GM12878 (cell line): ENCODE measurements at regions not wholly inside any gene's neighbourhood (a gene's known extent, or its start where the extent isn't known, plus 50 kb on each side); places are given as distances from the start of the nearest gene placed in this dataset.

Source experiments
- ATAC-seq: fragments of 200-7000 bp; cut with Tn5 transposase; 3 replicates; pipeline ENCODE4 v1.9.1; 2020; ENCODE audit warnings: mild to moderate bottlenecking, moderate library complexity
- BruUV-seq: library from RNA; stranded (reverse); fragments of 400-500 nt; replicated peaks from 2 replicates; lab custom pipeline; 2021; lab: Mats Ljungman, UMichigan
- CTCF ChIA-PET: fragments of 300-600 bp; sonication (Branson Sonifier 250); formaldehyde crosslinking; extraction: SDS; loops from one replicate; lab custom pipeline; 2021; ENCODE audit warnings: inconsistent platforms; lab: Yijun Ruan, JAX
- POLR2A ChIA-PET: fragments of 350-600 bp; formaldehyde crosslinking; extraction: SDS; loops from one replicate; lab custom pipeline; 2021; ENCODE audit warnings: inconsistent platforms; lab: Charles Lee
- RAD21 ChIA-PET: fragments of 300-600 bp; sonication (Branson Sonifier 250); formaldehyde crosslinking; loops from one replicate; lab custom pipeline; 2023; ENCODE audit warnings: antibody characterized with exemption; ENCODE audit not compliant: unreplicated experiment; lab: Charles Lee
- SMC1A ChIA-PET: fragments of 300-600 bp; sonication (Branson Sonifier 250); formaldehyde crosslinking; loops from one replicate; lab custom pipeline; 2023; ENCODE audit not compliant: unreplicated experiment, uncharacterized antibody; lab: Charles Lee
- DNase-seq: peaks from one replicate; pipeline ENCODE4 v3.0.0-alpha.2; 2011; ENCODE audit warnings: low read depth, low spot score
- FAIRE-seq: peaks from 3 replicates; lab custom pipeline; 2011; peaks lifted over from hg19 to GRCh38; lab: Jason Lieb, UNC
- H2AFZ ChIP-seq: 2 replicates; pipeline ENCODE4 v1.6.0; 2011; ENCODE audit warnings: low read depth, low read length, control low read depth; ENCODE audit not compliant: control insufficient read depth
- H3K27ac ChIP-seq: 2 replicates; pipeline ENCODE4 v1.5.1; 2011; ENCODE audit warnings: control low read depth; ENCODE audit not compliant: control insufficient read depth, insufficient read depth
- H3K27me3 ChIP-seq, 2 experiments: replicated peaks in 1 of 2; 2 replicates each; pipeline versions ENCODE4 v1.6.0 to v1.6.1; 2011; ENCODE audit warnings: low read length in 1 of 2; ENCODE audit not compliant: control insufficient read depth in 2 of 2, insufficient read depth in 2 of 2
- H3K36me3 ChIP-seq, 2 experiments: 2 replicates each; pipeline ENCODE4 v1.5.1; 2011; ENCODE audit warnings: low read length in 1 of 2; ENCODE audit not compliant: control insufficient read depth in 2 of 2, insufficient read depth in 2 of 2
- H3K4me1 ChIP-seq: 2 replicates; pipeline ENCODE4 v1.6.1; 2011; ENCODE audit warnings: mild to moderate bottlenecking, low read length, moderate library complexity, mixed read lengths; ENCODE audit not compliant: control insufficient read depth, insufficient read depth
- H3K4me2 ChIP-seq: 2 replicates; pipeline ENCODE4 v1.6.0; 2011; ENCODE audit warnings: control low read depth; ENCODE audit not compliant: control insufficient read depth, insufficient read depth
- H3K4me3 ChIP-seq: fragments of 200-600 bp; sonication (generic); 2 replicates; pipeline ENCODE4 v1.5.1; 2016
- H3K79me2 ChIP-seq: 2 replicates; pipeline ENCODE4 v1.6.0; 2011; ENCODE audit warnings: low read length; ENCODE audit not compliant: control insufficient read depth, insufficient read depth
- H3K9ac ChIP-seq: 2 replicates; pipeline ENCODE4 v1.8.0; 2011; ENCODE audit warnings: low read length, control low read depth, mixed read lengths; ENCODE audit not compliant: control insufficient read depth, insufficient read depth
- H3K9me3 ChIP-seq: replicated peaks from 3 replicates; pipeline ENCODE4 v1.5.1; 2011; ENCODE audit warnings: mild to moderate bottlenecking, low read length; ENCODE audit not compliant: control insufficient read depth, insufficient read depth
- H4K20me1 ChIP-seq: 2 replicates; pipeline ENCODE4 v1.6.0; 2011; ENCODE audit not compliant: control insufficient read depth, insufficient read depth
- BHLHE40 ChIP-seq, 2 experiments: fragments of 450-650 bp in 1 of 2; IDR thresholded peaks; 2 replicates each; pipeline ENCODE4 v1.6.1; 2011 to 2017; ENCODE audit warnings: low read depth in 2 of 2, borderline replicate concordance in 1 of 2, improper control_type of control experiment in 1 of 2, low read length in 1 of 2, mild to moderate bottlenecking in 1 of 2
- CREB1 ChIP-seq: IDR thresholded peaks from 2 replicates; pipeline ENCODE4 v1.6.1; 2012; ENCODE audit warnings: low read depth, mild to moderate bottlenecking, inconsistent platforms
- ZNF207 ChIP-seq: fragments of 450-650 bp; IDR thresholded peaks from 2 replicates; pipeline ENCODE4 v1.6.1; 2014; ENCODE audit warnings: antibody characterized with exemption, mild to moderate bottlenecking, borderline replicate concordance
- ZSCAN29 ChIP-seq: fragments of 450-650 bp; IDR thresholded peaks from 2 replicates; pipeline ENCODE4 v1.6.1; 2017; ENCODE audit warnings: mild to moderate bottlenecking, moderate library complexity
- WGBS: methylation state at CpG from one replicate; pipeline ENCODE4 v1.1.6; 2016; ENCODE audit warnings: low lambda C conversion rate; ENCODE audit not compliant: insufficient replicate concordance, insufficient coverage; ENCODE audit errors: missing lambda C conversion rate; 5-methylcytosine and 5-hydroxymethylcytosine counted together
- in situ Hi-C: fragments of 300-500 bp; cut with MboI; formaldehyde crosslinking; loops from 9 replicates; pipeline ENCODE4 v1.14.3; 2018; ENCODE audit warnings: mixed read lengths
- intact Hi-C: fragments of 100-400 bp; cut with micrococcal nuclease; formaldehyde crosslinking; loops from one replicate; pipeline ENCODE4 v1.14.2; 2022; ENCODE audit not compliant: unreplicated experiment
- TF ChIP-seq, protein P1 (sequence below): IDR thresholded peaks from 2 replicates; pipeline ENCODE4 v1.6.1; 2012; ENCODE audit warnings: mild to moderate bottlenecking, low read depth, low read length
- TF ChIP-seq, protein P2 (sequence below): IDR thresholded peaks from 2 replicates; pipeline ENCODE4 v1.6.1; 2011; ENCODE audit warnings: mild to moderate bottlenecking, low read depth, low read length, moderate library complexity; ENCODE audit not compliant: insufficient replicate concordance

GRCh38 chr2:236688157-236688556 lies 118.5 kb downstream of the ACKR3 start (continued):
- TF ChIP-seq, protein P1, sequence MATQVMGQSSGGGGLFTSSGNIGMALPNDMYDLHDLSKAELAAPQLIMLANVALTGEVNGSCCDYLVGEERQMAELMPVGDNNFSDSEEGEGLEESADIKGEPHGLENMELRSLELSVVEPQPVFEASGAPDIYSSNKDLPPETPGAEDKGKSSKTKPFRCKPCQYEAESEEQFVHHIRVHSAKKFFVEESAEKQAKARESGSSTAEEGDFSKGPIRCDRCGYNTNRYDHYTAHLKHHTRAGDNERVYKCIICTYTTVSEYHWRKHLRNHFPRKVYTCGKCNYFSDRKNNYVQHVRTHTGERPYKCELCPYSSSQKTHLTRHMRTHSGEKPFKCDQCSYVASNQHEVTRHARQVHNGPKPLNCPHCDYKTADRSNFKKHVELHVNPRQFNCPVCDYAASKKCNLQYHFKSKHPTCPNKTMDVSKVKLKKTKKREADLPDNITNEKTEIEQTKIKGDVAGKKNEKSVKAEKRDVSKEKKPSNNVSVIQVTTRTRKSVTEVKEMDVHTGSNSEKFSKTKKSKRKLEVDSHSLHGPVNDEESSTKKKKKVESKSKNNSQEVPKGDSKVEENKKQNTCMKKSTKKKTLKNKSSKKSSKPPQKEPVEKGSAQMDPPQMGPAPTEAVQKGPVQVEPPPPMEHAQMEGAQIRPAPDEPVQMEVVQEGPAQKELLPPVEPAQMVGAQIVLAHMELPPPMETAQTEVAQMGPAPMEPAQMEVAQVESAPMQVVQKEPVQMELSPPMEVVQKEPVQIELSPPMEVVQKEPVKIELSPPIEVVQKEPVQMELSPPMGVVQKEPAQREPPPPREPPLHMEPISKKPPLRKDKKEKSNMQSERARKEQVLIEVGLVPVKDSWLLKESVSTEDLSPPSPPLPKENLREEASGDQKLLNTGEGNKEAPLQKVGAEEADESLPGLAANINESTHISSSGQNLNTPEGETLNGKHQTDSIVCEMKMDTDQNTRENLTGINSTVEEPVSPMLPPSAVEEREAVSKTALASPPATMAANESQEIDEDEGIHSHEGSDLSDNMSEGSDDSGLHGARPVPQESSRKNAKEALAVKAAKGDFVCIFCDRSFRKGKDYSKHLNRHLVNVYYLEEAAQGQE, result no peak

DNA sequence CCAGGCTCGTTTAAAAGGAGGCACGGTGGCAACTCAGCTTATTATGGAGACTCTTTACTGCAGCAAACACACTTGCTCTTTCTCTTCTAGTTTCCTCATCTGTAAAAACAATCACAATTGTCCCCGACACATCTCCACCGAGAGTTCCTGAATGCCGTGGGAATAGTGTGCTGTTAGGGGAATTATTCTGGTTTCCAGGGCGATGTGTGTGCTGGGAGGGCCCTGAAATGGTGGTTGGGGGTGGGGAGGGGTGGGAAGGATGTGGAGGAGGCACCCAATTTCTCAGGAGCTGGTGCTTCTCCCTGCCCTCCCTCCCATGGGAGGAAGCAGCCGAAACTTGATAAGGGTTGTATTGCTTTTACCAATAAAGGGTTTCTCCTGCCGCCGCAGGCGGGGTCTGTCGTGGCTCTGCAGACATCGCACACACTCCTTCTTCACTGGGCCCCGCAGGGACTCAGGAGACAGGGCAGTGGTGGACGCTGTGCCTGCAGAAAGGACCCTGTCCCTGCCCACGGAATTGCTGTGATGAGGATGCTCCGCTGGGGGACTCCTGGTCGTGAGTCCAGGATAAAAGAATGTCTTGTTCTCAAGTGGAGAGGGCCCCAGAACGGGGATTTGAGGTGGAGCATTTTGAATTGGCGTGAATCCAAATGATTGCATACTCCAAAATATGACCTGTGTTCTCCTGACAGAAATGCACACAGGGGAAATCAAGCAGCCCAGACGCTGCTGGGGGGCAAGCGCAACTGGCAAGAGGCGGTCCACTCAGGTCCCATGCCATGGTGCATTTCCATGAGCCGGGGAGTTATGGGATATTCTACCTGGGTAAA lies 119.2 kb downstream of the ACKR3 start:
- no peaks in the 10 kb centered on the region for H3K79me2 ChIP-seq
- H3K4me3 ChIP-seq, result no peak overlapping the region
- no peak overlapping the region for H3K9ac ChIP-seq
- ChIA-PET POLR2A (no interaction called here), SMC1A (no interaction called here), CTCF (no interaction called here), RAD21 (no interaction called here)
- TF ChIP-seq ZSCAN29 (no peak), BHLHE40 (IDR thresholded peaks at IDR 0.05; ENCODE audit: borderline replicate concordance in 1 of 2, low read depth in 2 of 2, low read length in 1 of 2) (no peak), ZNF207 (no peak), CREB1 (no peak)
- TF ChIP-seq, protein P2, sequence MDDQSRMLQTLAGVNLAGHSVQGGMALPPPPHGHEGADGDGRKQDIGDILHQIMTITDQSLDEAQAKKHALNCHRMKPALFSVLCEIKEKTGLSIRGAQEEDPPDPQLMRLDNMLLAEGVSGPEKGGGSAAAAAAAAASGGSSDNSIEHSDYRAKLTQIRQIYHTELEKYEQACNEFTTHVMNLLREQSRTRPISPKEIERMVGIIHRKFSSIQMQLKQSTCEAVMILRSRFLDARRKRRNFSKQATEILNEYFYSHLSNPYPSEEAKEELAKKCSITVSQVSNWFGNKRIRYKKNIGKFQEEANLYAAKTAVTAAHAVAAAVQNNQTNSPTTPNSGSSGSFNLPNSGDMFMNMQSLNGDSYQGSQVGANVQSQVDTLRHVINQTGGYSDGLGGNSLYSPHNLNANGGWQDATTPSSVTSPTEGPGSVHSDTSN, result no peak
- H3K4me2 ChIP-seq, result no peak overlapping the region
- BruUV-seq, result no TSS peak
- intact Hi-C loops (no loop called here), in situ Hi-C loops (no loop called here)
- WGBS, result 25% methylated on average over 20 of the region's 23 CpGs
- no peak for DNase-seq
- H3K9me3 ChIP-seq, result no peaks in the 10 kb centered on the region
- H3K36me3 ChIP-seq, result no peaks in the 10 kb centered on the region
- no peak overlapping the region for H2AFZ ChIP-seq
- no peak for ATAC-seq
- peaks cover 0 to 4% of the 10 kb centered on the region in 2 experiments; a peak in 2 of 4 replicates for H3K27me3 ChIP-seq
- no peak for FAIRE-seq
- no peaks in the 10 kb centered on the region for H4K20me1 ChIP-seq
- H3K4me1 ChIP-seq, result no peaks in the 10 kb centered on the region
- no peak overlapping the region for H3K27ac ChIP-seq
